IMR-90 (cell line): ENCODE measurements at regions not wholly inside any gene's neighbourhood (a gene's known extent, or its start where the extent isn't known, plus 50 kb on each side); places are given as distances from the start of the nearest gene placed in this dataset.

Experiments
- RCOR1 ChIP-seq: IDR thresholded peaks from 2 replicates; pipeline ENCODE4 v1.6.1; 2012; ENCODE audit warnings: mild to moderate bottlenecking, low read length, improper control_type of control experiment; ENCODE audit not compliant: insufficient replicate concordance
- TF ChIP-seq, protein P1 (sequence below): conservative IDR thresholded peaks from 2 replicates; pipeline ENCODE4 v1.5.1; 2012; ENCODE audit warnings: mild to moderate bottlenecking, low read depth, low read length, improper control_type of control experiment

DNA sequence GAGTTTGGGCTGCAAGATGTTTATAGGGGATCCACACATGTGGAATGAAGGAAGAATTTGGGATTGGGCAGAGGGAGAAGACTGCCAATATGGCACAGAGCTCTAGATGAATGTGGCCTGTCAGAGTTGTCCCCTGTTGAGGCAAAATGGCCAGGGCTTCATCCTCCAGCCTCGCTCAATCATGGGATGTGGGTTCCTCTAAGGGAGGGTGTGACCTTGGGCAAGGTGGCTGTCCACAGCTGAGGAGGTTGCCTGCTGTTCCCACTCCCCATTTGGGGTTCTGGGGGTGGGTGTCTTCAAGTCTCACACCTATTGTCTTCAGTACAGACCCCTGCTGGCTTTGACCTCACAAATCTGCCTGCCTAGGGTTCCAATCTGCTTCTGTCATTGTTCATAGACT, 121.6 kb upstream of the FAM204A start:
- TF ChIP-seq, protein P1, sequence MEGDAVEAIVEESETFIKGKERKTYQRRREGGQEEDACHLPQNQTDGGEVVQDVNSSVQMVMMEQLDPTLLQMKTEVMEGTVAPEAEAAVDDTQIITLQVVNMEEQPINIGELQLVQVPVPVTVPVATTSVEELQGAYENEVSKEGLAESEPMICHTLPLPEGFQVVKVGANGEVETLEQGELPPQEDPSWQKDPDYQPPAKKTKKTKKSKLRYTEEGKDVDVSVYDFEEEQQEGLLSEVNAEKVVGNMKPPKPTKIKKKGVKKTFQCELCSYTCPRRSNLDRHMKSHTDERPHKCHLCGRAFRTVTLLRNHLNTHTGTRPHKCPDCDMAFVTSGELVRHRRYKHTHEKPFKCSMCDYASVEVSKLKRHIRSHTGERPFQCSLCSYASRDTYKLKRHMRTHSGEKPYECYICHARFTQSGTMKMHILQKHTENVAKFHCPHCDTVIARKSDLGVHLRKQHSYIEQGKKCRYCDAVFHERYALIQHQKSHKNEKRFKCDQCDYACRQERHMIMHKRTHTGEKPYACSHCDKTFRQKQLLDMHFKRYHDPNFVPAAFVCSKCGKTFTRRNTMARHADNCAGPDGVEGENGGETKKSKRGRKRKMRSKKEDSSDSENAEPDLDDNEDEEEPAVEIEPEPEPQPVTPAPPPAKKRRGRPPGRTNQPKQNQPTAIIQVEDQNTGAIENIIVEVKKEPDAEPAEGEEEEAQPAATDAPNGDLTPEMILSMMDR = no peak
- TF ChIP-seq RCOR1 = no peak
